ENCODE measurements at regions not wholly inside any gene's neighbourhood (a gene's known extent, or its start where the extent isn't known, plus 50 kb on each side); places are given as distances from the start of the nearest gene placed in this dataset.

GRCh38 chr3:13143381-13144004, 70.3 kb upstream of the IQSEC1 start:
- TF ChIP-seq EP300 (IDR thresholded peaks at IDR 0.05) (no peak), POLR2A (IDR thresholded peaks at IDR 0.05) (no peak), POLR2AphosphoS5 (IDR thresholded peaks at IDR 0.05) (no peak)
- TF ChIP-seq, protein P1, sequence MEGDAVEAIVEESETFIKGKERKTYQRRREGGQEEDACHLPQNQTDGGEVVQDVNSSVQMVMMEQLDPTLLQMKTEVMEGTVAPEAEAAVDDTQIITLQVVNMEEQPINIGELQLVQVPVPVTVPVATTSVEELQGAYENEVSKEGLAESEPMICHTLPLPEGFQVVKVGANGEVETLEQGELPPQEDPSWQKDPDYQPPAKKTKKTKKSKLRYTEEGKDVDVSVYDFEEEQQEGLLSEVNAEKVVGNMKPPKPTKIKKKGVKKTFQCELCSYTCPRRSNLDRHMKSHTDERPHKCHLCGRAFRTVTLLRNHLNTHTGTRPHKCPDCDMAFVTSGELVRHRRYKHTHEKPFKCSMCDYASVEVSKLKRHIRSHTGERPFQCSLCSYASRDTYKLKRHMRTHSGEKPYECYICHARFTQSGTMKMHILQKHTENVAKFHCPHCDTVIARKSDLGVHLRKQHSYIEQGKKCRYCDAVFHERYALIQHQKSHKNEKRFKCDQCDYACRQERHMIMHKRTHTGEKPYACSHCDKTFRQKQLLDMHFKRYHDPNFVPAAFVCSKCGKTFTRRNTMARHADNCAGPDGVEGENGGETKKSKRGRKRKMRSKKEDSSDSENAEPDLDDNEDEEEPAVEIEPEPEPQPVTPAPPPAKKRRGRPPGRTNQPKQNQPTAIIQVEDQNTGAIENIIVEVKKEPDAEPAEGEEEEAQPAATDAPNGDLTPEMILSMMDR (IDR thresholded peaks at IDR 0.05), result no peak
- no peak for ATAC-seq
- 93% methylated on average over 5 of the region's 7 CpGs; no CpG with 5 or more reads in 1 of the 2 donors for WGBS, 2 donors (ENCODE audit: low coverage in 1 of 2)

GRCh38 chr3:13142552-13143380, 69.5 kb upstream of the IQSEC1 start:
- ATAC-seq, result no peak
- TF ChIP-seq POLR2A (IDR thresholded peaks at IDR 0.05) (no peak), POLR2AphosphoS5 (IDR thresholded peaks at IDR 0.05) (no peak), EP300 (IDR thresholded peaks at IDR 0.05) (no peak)
- TF ChIP-seq, protein P1 (IDR thresholded peaks at IDR 0.05), result no peak
- 49 to 81% methylated on average over 4 to 6 of the region's 9 CpGs for WGBS, 2 donors (ENCODE audit: low coverage in 1 of 2)

More at GRCh38 chr3:13143381-13144004, 70.3 kb upstream of the IQSEC1 start:
- Histone ChIP-seq H3K4me3 (no peak overlapping the region), H3K27ac (no peak overlapping the region), H3K4me1 (no peaks in the 10 kb centered on the region), H3K27me3 (peaks cover 20% of the 10 kb centered on the region), H3K9me3 (peaks cover 0 to 11% (median 0%) of the 10 kb centered on the region in 3 donors), H3K36me3 (no peaks in the 10 kb centered on the region)

DNA sequence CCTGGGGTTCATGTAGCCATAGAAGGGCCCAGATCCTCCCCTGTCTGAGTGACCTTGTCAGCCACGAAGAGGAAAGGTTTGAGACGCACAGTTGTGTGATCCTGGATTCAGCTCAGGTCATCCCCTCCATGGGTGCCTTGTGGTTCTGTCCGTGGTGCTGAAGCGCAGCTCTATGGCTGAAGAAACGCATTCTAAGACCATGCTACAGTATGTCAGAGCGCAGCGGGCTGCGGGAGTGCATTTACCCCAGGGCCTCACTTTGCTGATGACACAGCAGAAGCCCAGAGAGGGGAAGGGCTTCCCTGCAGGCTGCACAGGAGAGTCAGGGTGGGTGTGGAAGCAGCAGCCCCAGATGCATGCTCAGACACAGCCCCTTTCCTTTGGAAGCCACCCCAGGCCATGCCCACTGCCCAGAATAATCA, 68.8 kb upstream of the IQSEC1 start:
- no peak overlapping the region for H3K27ac ChIP-seq
- no peak for ATAC-seq
- H3K9me3 ChIP-seq, result peaks cover 0 to under 1% (median 0%) of the 10 kb centered on the region in 3 donors
- no peaks in the 10 kb centered on the region for H3K4me1 ChIP-seq
- WGBS, 2 donors (ENCODE audit: low coverage in 1 of 2), result no CpG with 5 or more reads among the region's 8 CpGs
- H3K27me3 ChIP-seq, result peaks cover 31% of the 10 kb centered on the region
- no peak overlapping the region for H3K4me3 ChIP-seq
- TF ChIP-seq POLR2A (IDR thresholded peaks at IDR 0.05) (no peak), POLR2AphosphoS5 (IDR thresholded peaks at IDR 0.05) (no peak), EP300 (IDR thresholded peaks at IDR 0.05) (no peak)
- TF ChIP-seq, protein P1 (IDR thresholded peaks at IDR 0.05), result no peak
- H3K36me3 ChIP-seq, result no peaks in the 10 kb centered on the region

More at GRCh38 chr3:13142552-13143380, 69.5 kb upstream of the IQSEC1 start:
- H3K27ac ChIP-seq, result no peak overlapping the region
- H3K4me1 ChIP-seq, result no peaks in the 10 kb centered on the region
- no peaks in the 10 kb centered on the region for H3K36me3 ChIP-seq
- H3K9me3 ChIP-seq, result peaks cover 0 to 8% (median 0%) of the 10 kb centered on the region in 3 donors
- H3K4me3 ChIP-seq, result no peak overlapping the region
- H3K27me3 ChIP-seq, result peaks cover 27% of the 10 kb centered on the region

GRCh38 chr3:13141183-13141582, 68.0 kb upstream of the IQSEC1 start:
- TF ChIP-seq POLR2AphosphoS5 (IDR thresholded peaks at IDR 0.05), result no peak
- Histone ChIP-seq H3K36me3 (no peaks in the 10 kb centered on the region), H3K27ac (no peak overlapping the region), H3K9me3 (no peaks in the 10 kb centered on the region), H3K4me1 (no peaks in the 10 kb centered on the region), H3K4me3 (no peak overlapping the region), H3K27me3 (peaks cover 31% of the 10 kb centered on the region)
- ATAC-seq, result no peak
- WGBS, 2 donors (ENCODE audit: low coverage in 1 of 2), result 79 to 82% methylated on average over 5 to 7 of the region's 7 CpGs

DNA sequence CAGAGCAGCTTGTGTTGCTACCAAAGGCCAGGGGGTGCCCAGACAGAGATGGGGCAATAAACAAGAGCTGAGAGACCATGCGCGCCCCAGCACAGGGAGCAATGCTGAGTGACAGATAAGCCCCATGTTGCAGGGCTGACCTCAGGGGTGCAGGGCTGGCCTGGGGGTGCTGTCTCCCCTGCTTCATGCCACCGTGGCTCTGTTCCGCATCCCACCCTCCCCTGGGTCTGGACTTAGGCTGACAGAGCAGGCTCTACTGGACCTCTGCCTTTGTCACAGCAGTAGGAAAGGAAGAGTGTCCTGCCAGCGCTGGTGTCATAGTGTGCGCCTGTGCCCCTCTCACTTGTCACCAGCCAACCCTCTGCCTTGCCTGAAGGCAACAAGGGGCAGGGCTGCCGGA, 67.4 kb upstream of the IQSEC1 start:
- no peaks in the 10 kb centered on the region for H3K9me3 ChIP-seq
- no peaks in the 10 kb centered on the region for H3K36me3 ChIP-seq
- H3K27me3 ChIP-seq, result peaks cover 36% of the 10 kb centered on the region
- 91% methylated on average over 4 of the region's 7 CpGs; no CpG with 5 or more reads in 1 of the 2 donors for WGBS, 2 donors (ENCODE audit: low coverage in 1 of 2)
- H3K4me3 ChIP-seq, result no peak overlapping the region
- ATAC-seq, result no peak
- no peak overlapping the region for H3K27ac ChIP-seq
- no peak for TF ChIP-seq EP300 (IDR thresholded peaks at IDR 0.05)
- H3K4me1 ChIP-seq, result no peaks in the 10 kb centered on the region

Data from gastroesophageal sphincter (tissue), 4 donors.